AG09309 (cell line): ENCODE measurements at regions not wholly inside any gene's neighbourhood (a gene's known extent, or its start where the extent isn't known, plus 50 kb on each side); places are given as distances from the start of the nearest gene placed in this dataset.

ENCODE experiments used
- DNase-seq: peaks from one replicate; pipeline ENCODE4 v3.0.0-alpha.2; 2010; ENCODE audit warnings: low read depth
- H3K4me3 ChIP-seq: 2 replicates; pipeline ENCODE4 v1.5.1; 2011; ENCODE audit warnings: mild to moderate bottlenecking, low read depth, low read length, moderate library complexity; ENCODE audit not compliant: control insufficient read depth
- CTCF ChIP-seq: IDR thresholded peaks from 2 replicates; pipeline ENCODE4 v1.5.1; 2011; ENCODE audit warnings: mild to moderate bottlenecking, low read depth, low read length, inconsistent platforms; ENCODE audit not compliant: insufficient read depth, control insufficient read depth; ENCODE audit errors: missing control alignments

- no peak for DNase-seq
These were observed 92.6 kb upstream of the KDR start for GRCh38 chr4:55218041-55218440.

GRCh38 chr4:55237839-55238238, 108.2 kb upstream of the SRD5A3 start:
- no peak for TF ChIP-seq CTCF
- no peak overlapping the region for H3K4me3 ChIP-seq
- DNase-seq = no peak

More at GRCh38 chr4:55218041-55218440, 92.6 kb upstream of the KDR start:
- TF ChIP-seq CTCF = no peak
- H3K4me3 ChIP-seq = no peak overlapping the region

GRCh38 chr4:55238407-55238806, 107.6 kb upstream of the SRD5A3 start:
- H3K4me3 ChIP-seq = no peak overlapping the region
- no peak for TF ChIP-seq CTCF
- DNase-seq = no peak

GRCh38 chr4:55241461-55241860, 104.6 kb upstream of the SRD5A3 start:
- no peak for DNase-seq
- H3K4me3 ChIP-seq = no peak overlapping the region
- TF ChIP-seq CTCF = no peak

- TF ChIP-seq CTCF = no peak
These were observed 103.5 kb upstream of the SRD5A3 start for GRCh38 chr4:55242506-55242905.

GRCh38 chr4:55247521-55247920, 98.5 kb upstream of the SRD5A3 start:
- no peak overlapping the region for H3K4me3 ChIP-seq
- no peak for TF ChIP-seq CTCF
- DNase-seq = no peak

More at GRCh38 chr4:55242506-55242905, 103.5 kb upstream of the SRD5A3 start:
- DNase-seq = no peak
- H3K4me3 ChIP-seq = no peak overlapping the region

- no peak overlapping the region for H3K4me3 ChIP-seq
- no peak for DNase-seq
- TF ChIP-seq CTCF = no peak
These were observed 97.3 kb upstream of the SRD5A3 start for GRCh38 chr4:55248756-55249155.
